GM12878 (cell line): ENCODE measurements at regions not wholly inside any gene's neighbourhood (a gene's known extent, or its start where the extent isn't known, plus 50 kb on each side); places are given as distances from the start of the nearest gene placed in this dataset.

Source experiments
- ATAC-seq: fragments of 200-7000 bp; cut with Tn5 transposase; 3 replicates; pipeline ENCODE4 v1.9.1; 2020; ENCODE audit warnings: mild to moderate bottlenecking, moderate library complexity
- BruUV-seq: library from RNA; stranded (reverse); fragments of 400-500 nt; replicated peaks from 2 replicates; lab custom pipeline; 2021; lab: Mats Ljungman, UMichigan
- CTCF ChIA-PET: fragments of 300-600 bp; sonication (Branson Sonifier 250); formaldehyde crosslinking; extraction: SDS; loops from one replicate; lab custom pipeline; 2021; ENCODE audit warnings: inconsistent platforms; lab: Yijun Ruan, JAX
- POLR2A ChIA-PET: fragments of 350-600 bp; formaldehyde crosslinking; extraction: SDS; loops from one replicate; lab custom pipeline; 2021; ENCODE audit warnings: inconsistent platforms; lab: Charles Lee
- RAD21 ChIA-PET: fragments of 300-600 bp; sonication (Branson Sonifier 250); formaldehyde crosslinking; loops from one replicate; lab custom pipeline; 2023; ENCODE audit warnings: antibody characterized with exemption; ENCODE audit not compliant: unreplicated experiment; lab: Charles Lee
- SMC1A ChIA-PET: fragments of 300-600 bp; sonication (Branson Sonifier 250); formaldehyde crosslinking; loops from one replicate; lab custom pipeline; 2023; ENCODE audit not compliant: unreplicated experiment, uncharacterized antibody; lab: Charles Lee
- DNase-seq: peaks from one replicate; pipeline ENCODE4 v3.0.0-alpha.2; 2011; ENCODE audit warnings: low read depth, low spot score
- FAIRE-seq: peaks from 3 replicates; lab custom pipeline; 2011; peaks lifted over from hg19 to GRCh38; lab: Jason Lieb, UNC
- H2AFZ ChIP-seq: 2 replicates; pipeline ENCODE4 v1.6.0; 2011; ENCODE audit warnings: low read depth, low read length, control low read depth; ENCODE audit not compliant: control insufficient read depth
- H3K27ac ChIP-seq: 2 replicates; pipeline ENCODE4 v1.5.1; 2011; ENCODE audit warnings: control low read depth; ENCODE audit not compliant: control insufficient read depth, insufficient read depth
- H3K27me3 ChIP-seq, 2 experiments: replicated peaks in 1 of 2; 2 replicates each; pipeline versions ENCODE4 v1.6.0 to v1.6.1; 2011; ENCODE audit warnings: low read length in 1 of 2; ENCODE audit not compliant: control insufficient read depth in 2 of 2, insufficient read depth in 2 of 2
- H3K36me3 ChIP-seq, 2 experiments: 2 replicates each; pipeline ENCODE4 v1.5.1; 2011; ENCODE audit warnings: low read length in 1 of 2; ENCODE audit not compliant: control insufficient read depth in 2 of 2, insufficient read depth in 2 of 2
- H3K4me1 ChIP-seq: 2 replicates; pipeline ENCODE4 v1.6.1; 2011; ENCODE audit warnings: mild to moderate bottlenecking, low read length, moderate library complexity, mixed read lengths; ENCODE audit not compliant: control insufficient read depth, insufficient read depth
- H3K4me2 ChIP-seq: 2 replicates; pipeline ENCODE4 v1.6.0; 2011; ENCODE audit warnings: control low read depth; ENCODE audit not compliant: control insufficient read depth, insufficient read depth
- H3K4me3 ChIP-seq: fragments of 200-600 bp; sonication (generic); 2 replicates; pipeline ENCODE4 v1.5.1; 2016
- H3K79me2 ChIP-seq: 2 replicates; pipeline ENCODE4 v1.6.0; 2011; ENCODE audit warnings: low read length; ENCODE audit not compliant: control insufficient read depth, insufficient read depth
- H3K9ac ChIP-seq: 2 replicates; pipeline ENCODE4 v1.8.0; 2011; ENCODE audit warnings: low read length, control low read depth, mixed read lengths; ENCODE audit not compliant: control insufficient read depth, insufficient read depth
- H3K9me3 ChIP-seq: replicated peaks from 3 replicates; pipeline ENCODE4 v1.5.1; 2011; ENCODE audit warnings: mild to moderate bottlenecking, low read length; ENCODE audit not compliant: control insufficient read depth, insufficient read depth
- H4K20me1 ChIP-seq: 2 replicates; pipeline ENCODE4 v1.6.0; 2011; ENCODE audit not compliant: control insufficient read depth, insufficient read depth
- CBX3 ChIP-seq: fragments of 200-600 bp; sonication (generic); IDR thresholded peaks from 2 replicates; pipeline ENCODE4 v1.6.1; 2016; ENCODE audit warnings: low read depth, borderline replicate concordance
- EED ChIP-seq: sonication (generic); IDR thresholded peaks from 2 replicates; pipeline ENCODE4 v1.6.1; 2016; ENCODE audit warnings: antibody characterized with exemption, low read depth
- ETV6 ChIP-seq, 2 experiments: fragments of 450-650 bp in 1 of 2; IDR thresholded peaks in 1 of 2; conservative IDR thresholded peaks in 1 of 2; 2 replicates each; pipeline ENCODE4 v1.6.1; 2014; ENCODE audit warnings: antibody characterized with exemption in 1 of 2, borderline replicate concordance in 1 of 2, low read depth in 1 of 2, mild to moderate bottlenecking in 1 of 2, moderate library complexity in 1 of 2
- FOXK2 ChIP-seq: fragments of 450-650 bp; IDR thresholded peaks from 2 replicates; pipeline ENCODE4 v1.6.1; 2017; ENCODE audit warnings: mild to moderate bottlenecking, moderate library complexity
- HDAC6 ChIP-seq: fragments of 200-600 bp; sonication (generic); IDR thresholded peaks from one replicate; pipeline ENCODE4 v1.8.0; 2017; ENCODE audit warnings: antibody characterized with exemption; ENCODE audit not compliant: unreplicated experiment
- HDGF ChIP-seq: fragments of 450-650 bp; IDR thresholded peaks from 2 replicates; pipeline ENCODE4 v1.6.1; 2016; ENCODE audit warnings: antibody characterized with exemption
- KAT2A ChIP-seq: conservative IDR thresholded peaks from 2 replicates; pipeline ENCODE4 v1.6.1; 2011; ENCODE audit warnings: low read depth, low read length; ENCODE audit not compliant: control insufficient read depth
- KDM1A ChIP-seq: fragments of 200-600 bp; sonication (generic); IDR thresholded peaks from 2 replicates; pipeline ENCODE4 v1.6.1; 2016; ENCODE audit warnings: borderline replicate concordance
- PBX3 ChIP-seq: IDR thresholded peaks from 2 replicates; pipeline ENCODE4 v1.6.1; 2011; ENCODE audit warnings: mild to moderate bottlenecking, low read depth, low read length, moderate library complexity; ENCODE audit not compliant: insufficient replicate concordance
- SMC3 ChIP-seq: IDR thresholded peaks from 2 replicates; pipeline ENCODE4 v1.6.1; 2011; ENCODE audit warnings: low read length, improper control_type of control experiment, borderline replicate concordance
- TARDBP ChIP-seq: IDR thresholded peaks from 2 replicates; pipeline ENCODE4 v1.6.1; 2016; ENCODE audit warnings: borderline replicate concordance
- ZBTB11 ChIP-seq: fragments of 450-650 bp; formaldehyde crosslinking; IDR thresholded peaks from 2 replicates; pipeline ENCODE4 v1.5.0; 2022; ENCODE audit warnings: mild to moderate bottlenecking, missing genetic modification characterization
- WGBS: methylation state at CpG from one replicate; pipeline ENCODE4 v1.1.6; 2016; ENCODE audit warnings: low lambda C conversion rate; ENCODE audit not compliant: insufficient replicate concordance, insufficient coverage; ENCODE audit errors: missing lambda C conversion rate; 5-methylcytosine and 5-hydroxymethylcytosine counted together
- in situ Hi-C: fragments of 300-500 bp; cut with MboI; formaldehyde crosslinking; loops from 9 replicates; pipeline ENCODE4 v1.14.3; 2018; ENCODE audit warnings: mixed read lengths
- intact Hi-C: fragments of 100-400 bp; cut with micrococcal nuclease; formaldehyde crosslinking; loops from one replicate; pipeline ENCODE4 v1.14.2; 2022; ENCODE audit not compliant: unreplicated experiment
- TF ChIP-seq, protein P1 (sequence below): IDR thresholded peaks from 2 replicates; pipeline ENCODE4 v1.6.1; 2011; ENCODE audit warnings: borderline replicate concordance, low read depth, mild to moderate bottlenecking, moderate library complexity, mixed read lengths, low read length; ENCODE audit not compliant: insufficient read depth; ENCODE audit errors: extremely low read length

DNA sequence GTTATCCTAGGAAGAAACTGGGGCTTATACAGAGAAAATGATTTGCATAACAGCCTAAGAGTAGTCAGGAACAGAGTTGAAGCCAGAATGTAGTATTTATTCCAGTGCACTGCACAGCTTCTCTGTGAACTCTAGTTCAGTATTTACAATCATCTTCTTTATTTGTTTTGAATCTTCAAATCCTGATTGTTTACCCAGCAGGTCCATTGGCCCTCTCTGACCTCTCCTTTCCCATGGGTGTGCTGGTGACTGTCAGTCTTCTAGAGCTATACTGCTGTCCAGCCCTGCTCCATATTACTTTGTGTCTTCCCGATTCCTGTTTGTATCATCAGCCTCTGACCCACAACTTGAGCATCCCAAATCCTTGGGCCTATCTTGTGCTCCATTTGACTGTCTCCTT is 301.9 kb upstream of the HS3ST1 start:
- intact Hi-C loops (no loop called here), in situ Hi-C loops (no loop called here)
- Histone ChIP-seq H2AFZ (no peak overlapping the region), H3K79me2 (no peaks in the 10 kb centered on the region), H4K20me1 (no peaks in the 10 kb centered on the region), H3K4me1 (no peaks in the 10 kb centered on the region), H3K36me3 (no peaks in the 10 kb centered on the region), H3K4me2 (no peak overlapping the region), H3K27ac (no peak overlapping the region), H3K9me3 (no peaks in the 10 kb centered on the region), H3K9ac (no peak overlapping the region), H3K27me3 (no peaks in the 10 kb centered on the region), H3K4me3 (no peak overlapping the region)
- ATAC-seq = no peak
- WGBS = 0% methylated on average over 1 of the region's 1 CpG
- SMC1A ChIA-PET = interaction anchor here (1.0 kb wide), 1 partner anchor 21 kb away, joined by 3 read pairs; no protein-coding TSS in a partner anchor
- POLR2A ChIA-PET = interaction anchor here (0.8 kb wide), 1 partner anchor 12 kb away, joined by 3 read pairs; no protein-coding TSS in a partner anchor
- no peak for TF ChIP-seq ZBTB11 (CRISPR knock-in tag)
- BruUV-seq = no TSS peak
- no peak for DNase-seq
- RAD21 ChIA-PET = no interaction called here
- CTCF ChIA-PET = no interaction called here
- FAIRE-seq = no peak

DNA sequence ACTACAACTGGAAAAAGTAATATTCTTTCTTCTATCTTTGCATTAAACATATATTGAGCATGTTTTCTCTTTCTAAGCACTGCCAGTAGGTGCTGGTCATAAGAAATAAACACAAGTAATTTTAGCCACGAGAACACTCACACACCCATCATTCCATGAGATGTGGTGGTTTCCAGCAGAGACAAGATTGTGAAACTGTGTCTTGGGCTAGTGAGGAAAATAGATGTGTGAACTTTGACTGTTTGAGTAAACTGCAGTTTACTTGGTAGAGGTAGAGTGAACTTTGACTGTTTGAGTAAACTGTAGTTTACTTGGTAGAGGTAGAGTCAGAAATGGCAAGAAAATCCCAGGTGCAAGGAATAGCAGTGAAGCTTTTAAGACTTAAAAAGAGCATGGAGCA is 300.9 kb upstream of the HS3ST1 start:
- H3K27ac ChIP-seq = no peak overlapping the region
- BruUV-seq = no TSS peak
- WGBS = 17% methylated on average over 1 of the region's 1 CpG
- no peak overlapping the region for H3K9ac ChIP-seq
- H3K79me2 ChIP-seq = no peaks in the 10 kb centered on the region
- POLR2A ChIA-PET = no interaction called here
- H3K4me3 ChIP-seq = no peak overlapping the region
- H2AFZ ChIP-seq = no peak overlapping the region
- no peaks in the 10 kb centered on the region for H3K36me3 ChIP-seq
- ATAC-seq (no peak), FAIRE-seq (no peak), DNase-seq (no peak)
- no peak overlapping the region for H3K4me2 ChIP-seq
- RAD21 ChIA-PET = no interaction called here
- no peaks in the 10 kb centered on the region for H3K27me3 ChIP-seq
- in situ Hi-C loops (no loop called here), intact Hi-C loops (no loop called here)
- CTCF ChIA-PET = interaction anchor here (0.6 kb wide), 1 partner anchor 23 kb away, joined by 4 read pairs; no protein-coding TSS in a partner anchor
- H3K9me3 ChIP-seq = no peaks in the 10 kb centered on the region
- SMC1A ChIA-PET = no interaction called here
- no peaks in the 10 kb centered on the region for H3K4me1 ChIP-seq
- H4K20me1 ChIP-seq = no peaks in the 10 kb centered on the region
- TF ChIP-seq PBX3 (no peak), CBX3 (no peak), KAT2A (no peak), TARDBP (no peak), EED (no peak), ETV6 (conservative IDR thresholded peaks at IDR 0.05 in 1 of 2, IDR thresholded peaks at IDR 0.05 in 1 of 2; ENCODE audit: borderline replicate concordance in 1 of 2, low read depth in 1 of 2) (no peak), SMC3 (no peak), KDM1A (no peak), HDAC6 (no peak), FOXK2 (no peak), HDGF (no peak)
- TF ChIP-seq, protein P1, sequence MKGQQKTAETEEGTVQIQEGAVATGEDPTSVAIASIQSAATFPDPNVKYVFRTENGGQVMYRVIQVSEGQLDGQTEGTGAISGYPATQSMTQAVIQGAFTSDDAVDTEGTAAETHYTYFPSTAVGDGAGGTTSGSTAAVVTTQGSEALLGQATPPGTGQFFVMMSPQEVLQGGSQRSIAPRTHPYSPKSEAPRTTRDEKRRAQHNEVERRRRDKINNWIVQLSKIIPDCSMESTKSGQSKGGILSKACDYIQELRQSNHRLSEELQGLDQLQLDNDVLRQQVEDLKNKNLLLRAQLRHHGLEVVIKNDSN = no peak
